GM21786 (cell line): ENCODE measurements at regions not wholly inside any gene's neighbourhood (a gene's known extent, or its start where the extent isn't known, plus 50 kb on each side); places are given as distances from the start of the nearest gene placed in this dataset.

ENCODE experiments used
- ATAC-seq: cut with Tn5 transposase; IDR thresholded peaks from one replicate; pipeline ENCODE4 v1.9.1; 2021; ENCODE audit not compliant: unreplicated experiment

DNA sequence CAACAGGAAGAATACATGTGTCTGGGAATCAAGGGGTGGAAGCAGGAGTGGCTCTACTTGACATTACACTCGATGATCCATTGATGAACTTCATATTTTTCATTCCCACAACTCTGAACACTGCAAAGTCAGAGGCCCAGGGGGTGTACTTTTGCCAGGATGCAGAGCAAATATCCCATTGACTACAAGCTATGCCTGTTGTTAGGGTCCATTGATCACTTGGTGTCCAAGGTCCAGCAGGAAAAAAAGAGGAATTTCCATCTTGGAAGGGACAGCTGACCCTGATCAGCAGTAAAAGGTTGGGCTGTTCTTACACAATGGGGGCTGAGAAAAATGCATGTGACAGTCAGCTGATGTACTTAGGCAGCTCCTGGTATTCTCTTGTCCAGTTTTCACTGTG is 118.5 kb upstream of the MAP1B start:
- no peak for ATAC-seq

DNA sequence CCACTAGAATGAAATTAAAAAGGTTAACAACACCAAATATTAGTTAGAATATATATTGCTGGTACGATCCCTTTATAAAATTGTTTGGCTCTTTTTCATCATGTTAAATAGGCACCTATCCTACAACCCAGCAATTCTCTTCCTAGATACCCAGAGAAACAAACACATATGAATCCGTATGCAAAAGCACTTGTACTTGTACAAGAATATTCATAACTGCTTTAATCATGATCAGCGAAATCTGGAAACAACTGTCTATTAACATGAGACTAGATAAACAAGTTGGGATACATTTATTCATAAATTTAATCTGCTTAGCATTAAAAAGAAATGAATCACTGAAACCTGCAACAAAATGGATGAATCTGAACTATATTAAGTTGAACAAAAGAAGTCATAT is 113.7 kb upstream of the MAP1B start:
- no peak for ATAC-seq

DNA sequence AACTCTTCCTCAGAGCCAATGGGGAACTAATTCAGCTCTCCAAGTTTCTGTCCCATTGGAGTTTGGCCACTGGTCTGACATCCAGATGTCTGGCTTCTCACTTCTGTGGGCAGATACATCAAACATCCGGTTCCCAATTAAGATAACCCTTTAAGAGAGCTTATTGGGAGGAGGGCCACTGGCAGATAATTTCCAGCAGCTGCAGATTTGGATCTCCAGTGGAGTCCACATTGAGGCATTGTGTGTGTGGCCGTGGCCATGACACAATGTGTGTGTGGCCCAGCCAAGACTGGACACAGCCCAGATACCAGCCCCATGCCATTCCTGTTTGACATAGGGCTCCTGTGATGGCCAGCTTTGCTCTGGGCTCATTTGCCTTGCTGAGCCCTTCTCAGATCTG is 110.5 kb upstream of the MAP1B start:
- ATAC-seq: no peak

DNA sequence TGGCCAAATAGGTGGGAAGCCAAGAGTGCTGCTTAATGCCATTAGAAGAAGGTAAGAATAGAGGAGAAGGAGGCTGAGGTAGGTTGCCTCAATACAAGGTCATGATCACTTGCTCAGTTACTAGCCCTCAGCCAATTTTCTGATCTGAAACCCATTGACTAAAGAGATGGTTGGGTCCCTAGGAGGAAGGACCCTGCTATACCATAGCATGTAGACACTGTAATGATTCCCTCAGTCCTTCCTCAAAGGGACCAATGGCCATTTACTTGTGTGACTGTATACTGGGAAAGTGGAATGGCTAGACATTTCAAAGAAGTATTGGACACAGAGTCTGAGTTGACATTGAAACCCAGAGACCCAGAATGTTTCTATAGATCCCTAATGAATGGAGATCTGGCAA is 108.5 kb upstream of the MAP1B start:
- no peak for ATAC-seq

DNA sequence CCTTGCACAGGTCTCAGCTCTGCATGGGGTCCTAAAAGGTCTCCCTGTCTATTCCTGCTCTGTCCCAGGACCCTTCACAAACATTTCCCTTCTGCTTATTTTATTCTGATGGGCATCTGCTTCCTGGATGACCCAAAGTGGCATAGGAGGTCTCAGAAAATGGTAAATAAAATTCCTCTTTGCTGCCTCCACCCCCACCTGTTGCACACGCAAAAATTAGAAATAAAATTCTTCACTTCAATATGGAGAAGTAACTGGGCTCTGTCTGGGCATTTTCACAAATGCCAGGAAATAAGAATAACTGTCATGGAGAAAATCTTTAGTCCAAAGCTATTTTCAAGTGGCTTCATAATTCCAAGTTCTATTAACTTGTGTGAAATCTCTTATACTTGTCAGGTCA is 106.6 kb upstream of the MAP1B start:
- no peak for ATAC-seq

DNA sequence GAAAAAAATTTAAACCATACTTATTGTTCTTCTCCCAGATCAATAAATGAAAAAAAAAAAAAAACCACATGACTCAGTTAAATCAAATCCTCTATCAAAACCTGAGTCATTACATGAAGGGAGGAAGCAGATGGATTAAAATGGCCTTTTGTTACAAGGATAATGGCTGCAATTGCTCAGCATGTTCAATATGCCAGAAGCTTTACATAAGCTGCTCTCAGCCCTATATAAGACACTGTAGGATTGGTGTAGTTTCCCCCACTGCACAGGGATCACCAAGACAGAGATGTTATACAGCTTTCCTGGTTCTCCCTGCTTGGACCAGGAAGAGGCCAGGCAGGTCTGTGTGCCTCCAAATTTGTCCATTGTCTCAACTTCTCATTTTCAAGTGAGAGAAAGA is 101.6 kb upstream of the MAP1B start:
- ATAC-seq: no peak

DNA sequence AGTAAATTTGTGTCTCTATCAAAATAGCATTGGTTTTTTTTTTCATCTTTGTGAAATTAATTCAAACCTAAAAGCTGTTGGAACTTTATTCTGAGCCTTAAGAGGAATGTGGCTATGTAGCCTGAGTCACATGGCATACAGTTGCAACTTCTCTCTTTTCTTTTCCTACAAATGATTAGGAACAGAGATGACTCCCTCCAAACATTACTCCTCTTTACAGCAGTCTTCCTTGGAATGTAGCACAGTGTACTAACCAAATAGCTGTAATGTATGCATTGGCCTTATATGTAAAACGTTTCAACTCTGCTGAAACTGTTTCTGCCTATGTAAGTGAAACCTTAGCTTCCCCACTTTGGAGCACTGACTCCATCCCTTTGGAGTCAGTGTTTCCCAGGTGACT is 100.9 kb upstream of the MAP1B start:
- no peak for ATAC-seq

DNA sequence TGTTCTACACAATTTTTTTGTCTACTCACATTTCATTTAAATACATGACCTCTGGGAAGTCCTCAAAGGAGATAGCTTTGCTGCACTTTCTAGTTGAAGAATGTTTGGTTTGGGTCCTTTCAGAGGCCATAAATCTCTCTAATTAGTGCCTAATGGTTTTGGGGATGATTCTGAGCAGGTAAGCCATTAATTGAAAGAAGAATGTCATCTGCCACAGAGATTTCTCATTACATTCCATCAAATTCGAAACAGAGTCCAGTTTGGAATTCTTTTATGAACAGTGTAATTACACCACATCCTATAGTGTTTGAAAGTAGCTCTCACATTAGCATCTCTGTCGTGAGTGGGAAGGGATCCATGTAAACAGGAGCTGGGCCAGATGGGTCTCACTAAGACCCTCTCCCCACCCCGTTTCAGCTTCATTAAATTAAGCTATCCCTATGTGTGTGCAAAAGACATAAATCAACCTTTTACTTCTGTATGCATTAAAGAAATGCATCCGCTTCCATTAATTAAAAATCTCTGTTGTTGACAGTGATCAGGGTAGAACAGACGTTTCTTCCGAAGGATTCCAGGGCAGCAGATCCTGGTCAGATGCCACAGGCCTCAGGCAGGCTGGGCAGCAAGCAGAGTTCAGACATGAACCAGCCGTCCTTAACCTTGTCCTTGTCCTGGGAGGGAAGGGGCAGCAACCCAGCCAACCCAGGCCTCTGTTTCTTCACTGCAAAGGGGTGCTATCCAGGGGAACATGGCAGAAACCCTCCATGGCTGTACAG is 99.8 kb upstream of the MAP1B start:
- ATAC-seq: no peak

DNA sequence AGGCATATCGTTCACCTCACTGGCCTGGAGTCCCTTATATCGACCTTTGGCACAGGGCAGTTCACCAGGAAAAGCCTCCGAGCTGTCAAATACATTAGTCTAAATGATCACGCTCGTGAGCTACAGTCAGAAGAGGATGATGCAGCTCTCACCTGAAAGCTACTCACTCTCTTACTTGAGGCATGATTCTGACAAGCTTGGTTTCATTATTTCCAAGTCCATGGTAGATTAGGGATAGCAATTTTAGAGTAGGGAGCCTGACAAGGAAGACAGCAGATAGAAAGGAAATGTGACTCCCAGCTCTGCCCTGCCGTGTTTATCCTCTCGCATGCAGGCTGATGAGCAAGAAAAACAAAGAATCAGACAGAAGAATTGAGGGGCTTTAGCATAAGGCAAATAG is 98.0 kb upstream of the MAP1B start:
- ATAC-seq: no peak

DNA sequence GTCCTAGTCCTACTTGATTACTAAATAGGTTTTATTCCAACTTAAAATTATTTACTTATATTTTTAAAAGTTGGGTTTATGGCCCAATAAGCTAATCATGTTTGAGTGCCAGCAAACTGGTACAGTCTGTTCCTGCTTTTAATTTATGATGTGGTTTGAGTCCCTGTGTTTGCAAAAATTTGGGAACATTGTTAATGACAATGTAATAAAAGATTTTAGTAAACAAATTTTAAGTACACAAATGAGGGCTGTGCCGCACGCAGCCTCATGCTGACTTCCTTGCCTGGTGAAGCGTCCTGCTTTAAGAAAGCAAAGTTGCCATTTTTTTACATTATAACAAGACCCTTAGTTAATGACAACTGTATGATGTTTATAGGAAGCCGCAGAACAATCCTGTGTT is 96.8 kb upstream of the MAP1B start:
- ATAC-seq: no peak

DNA sequence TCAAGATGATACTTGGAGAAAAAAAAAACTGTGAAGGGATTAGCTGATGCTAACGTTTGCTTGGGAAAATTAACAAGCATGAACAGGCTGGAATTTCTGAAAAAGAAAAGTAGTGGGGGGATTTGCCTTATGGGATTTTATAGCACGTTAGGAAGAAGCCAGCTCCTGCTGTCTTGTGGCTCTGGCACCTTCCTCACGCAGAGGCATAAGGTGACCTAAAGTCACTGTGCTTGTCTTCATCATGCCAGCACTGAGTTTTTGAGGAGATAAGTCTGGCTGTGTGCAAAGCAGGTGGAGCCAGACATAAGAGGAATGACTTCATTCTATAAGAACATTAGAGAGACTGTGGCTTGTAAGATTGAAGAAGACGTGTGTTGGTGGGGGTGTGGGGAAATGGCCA is 94.4 kb upstream of the MAP1B start:
- no peak for ATAC-seq

DNA sequence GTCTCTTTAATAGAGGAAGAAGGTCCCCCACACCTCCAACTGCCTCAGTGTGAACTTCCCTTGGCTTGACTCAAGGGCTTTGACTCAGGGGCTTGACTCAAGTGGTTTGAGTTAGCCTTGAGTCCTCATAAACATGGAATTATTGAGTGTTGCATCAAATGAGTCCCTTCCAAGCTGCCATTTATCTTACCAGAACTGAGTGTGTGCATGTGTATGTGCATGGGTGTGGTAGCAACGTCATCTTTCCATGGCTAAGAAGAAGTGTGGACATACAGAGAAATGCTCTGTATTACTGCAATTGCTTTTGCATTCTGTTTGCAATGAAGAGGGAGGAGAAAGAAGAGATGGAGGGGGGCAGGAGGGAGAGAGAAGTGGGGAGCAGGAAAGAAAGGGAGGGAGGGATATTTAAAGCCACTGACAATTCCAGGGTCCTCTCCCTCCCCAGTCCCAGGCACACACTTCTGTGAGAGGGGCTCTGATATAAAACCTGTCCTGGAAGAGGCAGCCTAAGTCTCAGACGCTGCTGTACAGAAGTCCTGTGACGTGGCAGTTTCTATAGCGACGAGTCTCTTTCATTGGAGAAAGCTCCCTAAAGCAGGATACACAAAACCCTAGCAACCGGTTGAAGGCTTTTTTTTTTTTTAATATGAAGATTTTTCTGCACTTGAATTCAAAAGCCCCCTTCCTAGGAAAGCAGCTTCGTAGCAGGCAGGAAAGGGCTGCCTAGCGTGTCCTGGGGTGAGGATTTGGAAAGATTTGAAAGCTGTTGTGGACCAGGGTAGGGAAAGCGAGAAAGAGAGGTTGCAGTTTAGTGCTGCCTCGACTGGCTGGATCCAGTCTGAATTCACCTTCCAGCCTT is 93.3 kb upstream of the MAP1B start:
- no peak for ATAC-seq

DNA sequence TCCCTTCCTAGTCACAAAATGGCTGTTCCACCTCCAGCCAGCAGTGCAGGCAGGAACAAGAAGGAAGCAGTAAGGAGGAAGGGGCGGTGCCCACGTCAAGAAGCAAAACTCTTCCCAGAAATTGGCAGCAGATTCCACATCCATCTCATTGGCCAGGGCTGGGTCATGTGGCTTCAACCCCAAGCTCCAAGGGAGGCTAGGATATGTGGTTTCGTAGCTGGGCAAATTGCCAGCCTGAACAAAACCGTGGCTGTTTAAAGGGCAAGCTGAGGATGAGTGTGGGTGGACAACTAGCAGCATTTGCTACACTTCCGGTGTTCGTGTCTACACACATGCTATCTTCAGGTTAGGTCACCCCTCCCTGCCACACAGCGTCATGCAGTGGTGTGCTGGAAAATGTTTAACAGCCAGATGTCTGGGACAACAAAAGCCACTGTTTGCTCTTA is 92.1 kb upstream of the MAP1B start:
- ATAC-seq: no peak

DNA sequence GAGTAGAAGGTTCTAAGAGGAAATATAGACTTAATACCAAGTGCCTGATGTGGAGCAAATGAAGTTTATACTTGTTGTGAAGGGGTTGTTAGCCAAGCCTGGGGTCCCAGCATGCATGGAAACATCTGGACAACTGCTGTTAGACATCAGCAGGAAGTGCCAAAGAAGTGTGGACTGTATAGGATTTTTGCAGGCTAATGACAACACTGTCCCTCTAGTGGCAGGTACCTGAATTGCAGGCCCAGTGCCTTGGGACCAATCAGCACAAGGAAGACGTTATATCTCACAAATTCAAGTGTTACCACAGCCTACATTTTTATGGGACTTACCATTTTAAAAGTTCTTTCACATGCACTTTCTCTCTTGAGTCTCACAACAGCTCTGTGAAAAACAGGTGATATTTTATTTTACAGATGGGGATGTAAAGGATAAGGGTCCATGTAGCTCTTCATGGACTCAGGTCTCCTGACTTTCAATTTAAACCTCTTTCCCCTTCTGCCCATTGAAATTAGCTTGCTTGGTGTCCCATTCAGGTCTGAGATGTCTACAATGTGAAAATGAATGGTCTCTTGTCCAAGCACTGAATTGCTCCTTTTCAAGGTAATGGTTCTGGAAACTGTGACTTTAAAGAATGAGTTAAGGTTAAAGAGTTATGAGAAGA is 89.0 kb upstream of the MAP1B start:
- no peak for ATAC-seq

DNA sequence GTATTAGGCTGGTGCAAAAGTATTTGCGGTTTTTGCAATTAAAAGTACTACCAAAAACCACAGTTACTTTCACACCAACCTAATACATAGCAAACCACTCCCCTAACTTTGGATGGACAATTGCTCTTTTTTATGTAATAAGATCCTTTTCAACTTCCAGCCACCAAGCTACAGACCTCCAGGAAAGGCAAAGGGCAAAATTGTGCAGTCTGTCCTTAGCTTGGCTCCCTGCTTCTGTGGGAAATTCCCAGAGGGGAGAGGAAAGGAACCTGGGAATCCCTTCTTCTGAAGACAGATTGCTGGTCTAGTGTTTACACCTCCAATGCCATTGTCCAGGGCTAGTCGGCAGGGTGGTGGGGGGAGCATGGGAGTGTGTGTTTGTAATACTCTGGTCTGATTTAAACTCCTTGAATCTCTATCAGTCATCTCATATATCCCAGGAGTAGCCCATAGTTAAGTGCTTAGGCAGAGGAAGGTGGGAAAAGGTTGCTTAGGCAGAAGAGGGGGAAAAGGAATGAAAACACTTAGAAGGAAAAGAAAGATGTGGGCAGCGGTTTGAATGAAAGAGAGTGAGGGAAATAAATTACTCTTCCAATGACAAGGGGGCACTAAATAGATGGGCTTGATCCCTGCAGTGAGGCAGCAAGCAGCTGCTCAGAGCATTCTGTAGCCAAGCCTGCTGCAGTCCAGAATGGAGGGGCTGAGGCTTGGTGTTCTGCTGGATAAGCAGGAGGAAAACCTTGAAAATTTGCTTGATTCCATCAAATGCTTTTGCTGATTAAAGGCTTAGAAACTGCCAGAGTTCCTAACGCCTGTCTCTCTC is 86.9 kb upstream of the MAP1B start:
- no peak for ATAC-seq

DNA sequence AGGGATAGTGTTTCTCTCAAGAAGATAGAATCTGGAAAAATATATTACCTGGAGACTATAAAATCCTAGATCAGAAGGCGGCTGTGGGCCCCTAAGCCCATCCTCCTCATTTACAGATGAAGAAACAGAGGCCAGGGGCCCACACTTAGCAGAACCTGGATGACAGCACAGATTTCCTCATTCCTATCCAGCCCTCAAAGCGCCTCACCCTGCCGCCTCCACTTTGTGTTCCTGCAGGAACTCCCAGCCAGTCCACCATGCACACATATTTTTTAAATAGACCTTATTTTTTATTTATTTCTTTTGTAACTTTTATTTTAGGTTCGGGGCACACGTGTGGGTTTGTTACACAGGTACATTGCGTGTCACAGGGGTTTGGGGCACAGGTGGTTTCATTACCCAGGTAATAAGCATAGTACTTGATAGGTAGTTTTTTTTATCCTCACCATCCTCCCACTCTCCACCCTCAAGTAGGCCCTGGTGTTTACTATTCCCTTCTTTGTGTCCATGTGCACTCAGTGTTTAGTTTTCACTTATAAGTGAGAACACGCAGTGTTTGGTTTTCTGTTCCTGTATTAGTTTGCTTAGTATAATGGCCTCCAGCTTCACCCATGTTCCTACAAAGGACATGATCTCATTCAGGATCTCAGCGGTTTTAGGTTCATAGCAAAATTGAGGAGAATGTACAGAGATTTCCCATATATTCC is 85.5 kb upstream of the MAP1B start:
- no peak for ATAC-seq

DNA sequence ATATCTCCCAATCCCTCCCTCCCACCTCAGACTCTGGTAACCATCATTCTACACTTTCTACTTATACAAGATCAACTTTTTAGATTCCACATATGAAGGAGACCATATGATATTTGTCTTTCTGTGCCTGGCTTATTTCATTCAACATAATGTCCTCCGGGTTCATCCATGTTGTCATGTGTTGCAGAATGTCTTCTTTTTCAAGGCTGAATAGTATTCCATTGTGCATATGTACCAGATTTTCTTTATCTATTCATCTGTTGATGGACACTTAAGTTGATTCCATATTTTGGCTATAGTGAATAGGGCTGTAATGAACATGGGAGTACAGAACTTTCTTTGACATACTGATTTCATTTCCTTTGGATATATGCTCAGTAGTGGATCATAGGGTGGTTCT is 78.9 kb upstream of the MAP1B start:
- ATAC-seq: no peak

DNA sequence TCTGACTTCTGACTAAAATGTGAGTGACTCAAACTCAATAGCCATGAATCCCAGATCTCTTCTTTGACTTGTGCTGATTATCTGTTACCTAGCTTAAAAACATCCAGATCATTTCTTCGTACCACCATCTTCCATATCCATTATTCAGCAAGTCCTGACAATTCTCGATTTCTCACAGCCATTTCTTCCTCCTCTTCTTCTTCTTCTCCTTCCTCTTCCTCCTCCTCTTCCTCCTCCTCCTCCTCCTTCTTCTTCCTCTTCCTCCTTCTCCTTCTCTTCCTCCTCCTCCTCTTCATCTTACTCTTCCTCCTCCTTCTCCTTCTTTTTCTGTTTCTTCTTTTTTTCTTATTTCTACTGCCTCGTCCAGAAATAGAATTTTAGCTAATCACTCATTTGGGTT is 77.0 kb upstream of the MAP1B start:
- no peak for ATAC-seq

DNA sequence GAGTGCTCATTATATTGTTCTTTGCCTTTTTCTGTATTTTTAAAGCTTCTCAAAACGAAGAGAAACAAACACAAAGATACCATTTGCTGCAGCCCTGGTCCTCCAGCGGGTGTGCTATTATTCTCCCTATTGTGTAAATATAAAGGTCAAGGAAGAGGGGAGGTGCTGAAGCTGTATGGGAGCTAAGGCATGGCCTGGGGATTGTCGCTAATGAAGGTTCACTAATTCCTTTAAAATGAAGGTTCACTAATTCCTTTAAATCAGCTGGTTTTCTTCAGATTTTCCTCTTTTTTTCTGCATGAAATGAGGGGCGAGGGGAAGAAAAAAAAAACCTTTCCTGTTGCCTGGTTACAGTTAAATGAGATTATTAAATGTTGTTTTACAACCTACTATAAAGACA is 74.5 kb upstream of the MAP1B start:
- no peak for ATAC-seq

DNA sequence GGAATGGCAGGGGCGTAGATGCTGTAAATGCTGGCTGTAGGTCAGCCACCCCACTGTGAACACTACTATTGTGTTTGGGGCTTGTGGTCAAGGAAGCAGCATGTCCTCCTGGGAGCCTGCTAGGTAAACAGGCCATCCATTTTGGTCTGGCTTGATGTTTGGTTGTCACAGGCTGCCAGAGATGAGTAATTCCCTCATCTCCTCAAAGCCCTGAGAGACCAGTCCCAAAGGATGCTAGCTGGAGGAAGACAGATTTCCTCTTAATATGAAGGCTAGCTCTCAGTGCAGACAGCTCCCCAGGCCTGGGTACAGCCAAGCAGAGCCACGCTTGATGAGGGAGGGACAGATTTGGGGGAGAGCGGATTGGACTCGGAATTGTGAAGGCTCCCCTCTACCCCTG is 72.5 kb upstream of the MAP1B start:
- ATAC-seq: no peak
